HEK293 (cell line): ENCODE measurements at regions not wholly inside any gene's neighbourhood (a gene's known extent, or its start where the extent isn't known, plus 50 kb on each side); places are given as distances from the start of the nearest gene placed in this dataset.

Experiments used
- CTCF ChIP-seq: fragments of 450-650 bp; formaldehyde crosslinking; IDR thresholded peaks from 2 replicates; pipeline ENCODE4 v1.5.1; 2016; ENCODE audit warnings: missing biosample characterization, missing genetic modification characterization
- GLIS1 ChIP-seq: fragments of 450-650 bp; formaldehyde crosslinking; IDR thresholded peaks from 2 replicates; pipeline ENCODE4 v1.5.1; 2016; ENCODE audit warnings: missing biosample characterization, missing genetic modification characterization
- ZBTB10 ChIP-seq: fragments of 450-650 bp; formaldehyde crosslinking; IDR thresholded peaks from 2 replicates; pipeline ENCODE4 v1.5.1; 2016; ENCODE audit warnings: missing biosample characterization, missing genetic modification characterization
- ZBTB26 ChIP-seq: fragments of 450-650 bp; formaldehyde crosslinking; optimal IDR thresholded peaks from 2 replicates; pipeline ENCODE3; 2016; ENCODE audit warnings: missing biosample characterization, mild to moderate bottlenecking, missing genetic modification characterization
- ZNF776 ChIP-seq: fragments of 450-650 bp; formaldehyde crosslinking; IDR thresholded peaks from 2 replicates; pipeline ENCODE4 v1.5.0; 2017; ENCODE audit warnings: missing biosample characterization, missing genetic modification characterization, borderline replicate concordance
- ZNF777 ChIP-seq: fragments of 450-650 bp; formaldehyde crosslinking; IDR thresholded peaks from 2 replicates; pipeline ENCODE4 v1.5.1; 2017; ENCODE audit warnings: missing biosample characterization, missing genetic modification characterization, borderline replicate concordance
- ZSCAN16 ChIP-seq: fragments of 450-650 bp; formaldehyde crosslinking; IDR thresholded peaks from 2 replicates; pipeline ENCODE4 v1.5.1; 2016; ENCODE audit warnings: missing biosample characterization, missing genetic modification characterization

- TF ChIP-seq CTCF (tag by site-specific recombination) (no peak), ZBTB10 (tag by site-specific recombination) (no peak), ZSCAN16 (tag by site-specific recombination) (no peak), ZBTB26 (no peak), ZNF776 (no peak), GLIS1 (tag by site-specific recombination) (no peak), ZNF777 (no peak)
These were observed 59.3 kb upstream of the GAP43 start for GRCh38 chr3:115563984-115564383.
